Coronary artery (tissue), 2 donors: ENCODE measurements at regions not wholly inside any gene's neighbourhood (a gene's known extent, or its start where the extent isn't known, plus 50 kb on each side); places are given as distances from the start of the nearest gene placed in this dataset.

Experiments
- DNase-seq: peaks from one replicate; pipeline ENCODE4 v3.0.0-alpha.2; 2017; ENCODE audit warnings: low spot score
- H3K27ac ChIP-seq, 2 donors: fragments of 200-600 bp; sonication (generic); one replicate each; pipeline ENCODE4 v1.5.1; 2016 to 2019
- H3K4me3 ChIP-seq: fragments of 200-600 bp; sonication (generic); 2 replicates; pipeline ENCODE4 v1.5.1; 2016; ENCODE audit warnings: mild to moderate bottlenecking, moderate library complexity
- CTCF ChIP-seq: fragments of 200-600 bp; sonication (generic); IDR thresholded peaks from one replicate; pipeline ENCODE4 v1.5.1; 2019; ENCODE audit warnings: antibody characterized with exemption

- Histone ChIP-seq H3K27ac (no peak overlapping the region), H3K4me3 (no peak overlapping the region)
- TF ChIP-seq CTCF = no peak
- no peak for DNase-seq
Observed at GRCh38 chrX:109863811-109864210, 130.8 kb upstream of the ACSL4 start.

- DNase-seq = no peak
- no peak overlapping the region for H3K4me3 ChIP-seq
- no peak overlapping the region for H3K27ac ChIP-seq
- TF ChIP-seq CTCF = no peak
Observed at GRCh38 chrX:109871121-109871888, 131.6 kb upstream of the TMEM164 start.

GRCh38 chrX:109872021-109872732 lies 130.7 kb upstream of the TMEM164 start:
- TF ChIP-seq CTCF = no peak
- no peak for DNase-seq
- Histone ChIP-seq H3K27ac (no peak overlapping the region), H3K4me3 (no peak overlapping the region)

- no peak for TF ChIP-seq CTCF
- H3K4me3 ChIP-seq = no peak overlapping the region
- no peak for DNase-seq
- H3K27ac ChIP-seq = no peak overlapping the region
Observed at GRCh38 chrX:109873574-109873973, 129.3 kb upstream of the TMEM164 start.

- Histone ChIP-seq H3K4me3 (no peak overlapping the region), H3K27ac (no peak overlapping the region)
- no peak for TF ChIP-seq CTCF
- DNase-seq = no peak
Observed at GRCh38 chrX:109873983-109874382, 128.9 kb upstream of the TMEM164 start.

- no peak overlapping the region for H3K27ac ChIP-seq
- TF ChIP-seq CTCF = no peak
- no peak for DNase-seq
Observed at GRCh38 chrX:109874548-109874947, 128.4 kb upstream of the TMEM164 start.

GRCh38 chrX:109875831-109876230 lies 127.1 kb upstream of the TMEM164 start:
- TF ChIP-seq CTCF = no peak
- DNase-seq = no peak

More at GRCh38 chrX:109874548-109874947, 128.4 kb upstream of the TMEM164 start:
- H3K4me3 ChIP-seq = no peak overlapping the region

More at GRCh38 chrX:109875831-109876230, 127.1 kb upstream of the TMEM164 start:
- H3K4me3 ChIP-seq = no peak overlapping the region
- H3K27ac ChIP-seq = no peak overlapping the region
